GM18511 (cell line): ENCODE measurements at regions not wholly inside any gene's neighbourhood (a gene's known extent, or its start where the extent isn't known, plus 50 kb on each side); places are given as distances from the start of the nearest gene placed in this dataset.
A peak's percentile ranks its signal among the peaks of the same experiment; 100 is the strongest.
"Not testable (repeated sequence)": the region's sequence is repeated elsewhere in the genome, so short reads cannot be mapped to it uniquely, and the experiment has no call there.

Experiments
- ATAC-seq: cut with Tn5 transposase; IDR thresholded peaks from one replicate; pipeline ENCODE4 v1.9.1; 2021; ENCODE audit warnings: mild to moderate bottlenecking, moderate library complexity; ENCODE audit not compliant: unreplicated experiment

DNA sequence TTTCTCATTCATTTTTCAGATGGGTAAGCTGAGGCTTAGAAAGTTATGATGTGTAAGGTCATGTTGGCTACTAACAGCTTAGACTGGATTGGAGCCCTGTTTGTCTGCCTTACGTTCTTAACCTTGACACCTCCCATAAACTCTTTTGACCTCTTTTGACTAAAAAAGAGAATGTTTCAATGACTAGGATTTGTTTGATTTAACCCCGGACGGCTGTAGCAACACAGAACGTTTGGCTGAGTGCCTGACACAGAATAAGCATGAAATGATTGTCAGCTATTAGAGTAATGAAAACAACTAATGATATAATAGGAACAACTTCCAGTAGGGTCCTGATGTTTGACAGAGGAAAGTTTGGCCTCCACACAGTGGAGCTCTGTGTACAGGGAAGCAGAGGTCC, 83.3 kb upstream of the PDZD8 start:
- ATAC-seq, result no peak

DNA sequence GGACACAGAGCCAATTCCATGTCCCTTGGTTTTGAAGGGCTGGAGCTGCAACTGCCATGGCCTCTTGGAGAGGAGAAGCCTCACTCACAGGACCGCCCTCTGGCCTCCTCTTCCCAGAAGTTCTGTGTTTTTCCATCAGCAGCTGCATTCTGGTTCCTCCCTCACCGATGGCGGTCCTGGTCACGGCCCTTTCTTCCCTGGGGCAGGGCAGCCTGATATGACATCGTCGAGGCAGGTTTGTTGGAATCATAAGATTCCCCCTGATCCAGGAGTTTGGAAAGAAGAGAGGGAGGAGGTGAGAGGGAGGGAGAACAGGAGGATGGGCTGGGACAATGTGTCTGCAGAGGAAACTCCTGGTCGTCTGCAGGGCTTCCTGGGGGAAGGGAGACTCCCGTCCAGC, 82.7 kb upstream of the PDZD8 start:
- ATAC-seq, result no peak

- ATAC-seq, result no peak
Observed at GRCh38 chr10:117457071-117457810, 82.0 kb upstream of the PDZD8 start.

- ATAC-seq, result no peak
Observed at GRCh38 chr10:117455346-117455745, 80.1 kb upstream of the PDZD8 start.

GRCh38 chr10:117454502-117454901, 79.3 kb upstream of the PDZD8 start:
- ATAC-seq, result no peak

DNA sequence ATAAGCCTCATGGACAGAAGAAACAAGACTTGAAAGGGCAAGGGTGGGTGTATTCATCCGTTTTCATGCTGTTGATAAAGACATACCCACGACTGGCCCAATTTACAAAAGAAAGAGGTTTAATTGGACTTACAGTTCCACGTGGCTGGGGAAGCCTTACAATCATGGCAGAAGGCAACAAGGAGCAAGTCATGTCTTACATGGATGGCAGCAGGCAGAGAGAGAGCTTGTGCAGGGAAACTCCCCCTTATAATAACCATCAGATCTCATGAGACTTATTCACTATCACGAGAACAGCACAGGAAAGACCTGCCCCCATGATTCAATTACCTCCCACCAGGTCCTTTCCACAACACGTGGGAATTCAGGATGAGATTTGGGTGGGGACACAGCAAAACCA, 78.2 kb upstream of the PDZD8 start:
- not testable (repeated sequence) for ATAC-seq

- no peak for ATAC-seq
Observed at GRCh38 chr10:117450940-117451339, 75.7 kb upstream of the PDZD8 start.

GRCh38 chr10:117449636-117450035, 74.4 kb upstream of the PDZD8 start:
- no peak for ATAC-seq

- no peak for ATAC-seq
Observed at GRCh38 chr10:117448802-117449201, 73.6 kb upstream of the PDZD8 start.

- ATAC-seq, result no peak
Observed at GRCh38 chr10:117445992-117446391, 70.8 kb upstream of the PDZD8 start.

DNA sequence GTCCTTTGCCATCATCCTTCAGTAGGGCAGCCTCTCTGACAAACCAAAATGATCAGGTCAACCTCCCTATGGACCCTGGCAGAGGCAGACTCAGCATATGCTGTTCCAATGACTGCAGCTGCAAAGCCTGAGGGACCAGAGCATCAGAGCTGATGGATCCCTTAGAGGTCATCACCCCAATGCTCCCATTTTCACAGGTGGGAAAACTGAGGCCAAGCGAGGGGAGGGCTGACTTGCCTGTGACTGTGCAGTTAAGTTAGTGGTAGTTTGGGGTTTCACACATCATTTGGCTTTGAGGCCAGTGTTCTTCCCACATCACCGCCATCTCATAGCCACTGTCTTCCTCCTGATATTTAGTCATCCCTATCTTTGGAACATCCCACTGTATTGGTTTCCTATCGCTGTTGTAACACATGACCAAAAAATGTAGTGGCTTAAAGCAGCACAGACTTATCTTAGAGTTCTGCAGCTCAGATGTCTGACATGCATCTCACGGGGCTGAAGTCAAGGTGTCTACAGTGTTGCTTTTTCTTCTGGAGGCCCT, 69.3 kb upstream of the PDZD8 start:
- ATAC-seq, result no peak

- ATAC-seq, result no peak
Observed at GRCh38 chr10:117443686-117444041, 68.4 kb upstream of the PDZD8 start.

GRCh38 chr10:117442944-117443685, 67.9 kb upstream of the PDZD8 start:
- ATAC-seq, result peak; percentile 70

DNA sequence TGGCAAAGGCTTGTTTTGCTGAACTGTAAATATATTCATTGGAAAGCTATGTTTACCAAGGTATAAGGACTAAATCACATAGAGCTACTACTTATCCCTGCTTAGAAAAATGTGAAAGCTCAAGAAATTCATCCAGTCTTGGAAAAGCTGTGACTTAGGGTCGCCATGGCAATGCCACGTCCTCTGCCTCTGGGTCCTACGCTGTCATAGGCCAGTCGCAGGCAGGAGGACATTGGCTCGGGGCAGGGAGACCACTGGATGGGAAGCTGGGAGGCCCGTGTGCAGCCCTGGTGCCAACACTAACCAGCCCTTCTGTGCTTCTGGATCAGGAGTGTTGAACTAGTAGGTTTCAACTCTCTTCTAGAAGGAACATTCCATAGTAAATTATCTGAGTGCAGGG, 67.3 kb upstream of the PDZD8 start:
- ATAC-seq, result peak; percentile 28

DNA sequence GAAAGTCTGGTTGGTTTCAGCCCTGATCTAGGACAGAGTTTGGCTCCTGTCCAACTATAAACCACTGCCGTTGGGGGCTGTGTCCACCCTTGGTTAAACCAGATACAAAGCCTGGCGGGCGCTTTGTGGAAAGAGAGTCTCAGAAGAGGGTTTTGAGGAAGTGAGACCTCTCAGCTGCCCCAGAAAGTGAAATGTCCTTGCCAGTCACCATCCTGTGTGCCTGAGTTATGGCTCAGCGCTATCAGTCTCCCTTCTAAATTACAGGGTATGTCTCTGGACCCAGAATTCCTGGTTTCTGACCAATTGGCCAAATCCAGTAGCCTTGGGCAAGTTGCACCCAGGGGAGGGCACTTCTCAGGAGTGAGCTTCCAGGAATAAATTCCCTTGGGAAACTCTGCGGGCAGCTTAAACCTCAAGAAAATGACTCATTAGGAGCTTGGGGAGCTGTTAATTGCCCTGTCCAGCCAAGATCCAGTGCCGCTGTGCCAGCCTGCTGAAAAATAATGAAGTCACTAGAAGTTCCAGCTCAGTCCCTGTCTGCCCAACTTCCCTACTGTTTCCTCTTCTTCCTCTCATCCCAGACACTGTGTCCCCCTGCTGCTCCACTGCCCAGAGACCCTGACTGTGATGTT, 66.7 kb upstream of the PDZD8 start:
- peak; percentile 82 for ATAC-seq

DNA sequence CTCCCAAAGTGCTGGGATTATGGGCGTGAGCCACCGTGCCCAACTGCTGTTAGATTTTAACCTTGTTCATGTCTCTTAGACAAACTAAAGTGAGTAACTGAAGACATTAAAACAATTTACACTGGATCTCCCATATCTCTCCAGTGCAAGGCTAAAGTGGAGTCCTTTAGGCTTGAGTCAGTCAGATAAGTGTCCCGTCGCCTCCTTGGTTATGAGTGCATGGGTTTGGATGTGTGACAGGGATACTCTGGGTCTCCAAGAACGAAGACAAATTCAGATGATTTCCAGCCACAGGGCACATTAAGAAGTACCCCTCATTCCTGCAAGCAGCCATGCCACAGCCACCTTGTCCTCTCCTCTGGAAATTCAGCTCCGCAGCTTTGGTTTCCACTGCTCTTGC, 66.1 kb upstream of the PDZD8 start:
- no peak for ATAC-seq

GRCh38 chr10:117439243-117439912, 64.1 kb upstream of the PDZD8 start:
- ATAC-seq, result no peak

DNA sequence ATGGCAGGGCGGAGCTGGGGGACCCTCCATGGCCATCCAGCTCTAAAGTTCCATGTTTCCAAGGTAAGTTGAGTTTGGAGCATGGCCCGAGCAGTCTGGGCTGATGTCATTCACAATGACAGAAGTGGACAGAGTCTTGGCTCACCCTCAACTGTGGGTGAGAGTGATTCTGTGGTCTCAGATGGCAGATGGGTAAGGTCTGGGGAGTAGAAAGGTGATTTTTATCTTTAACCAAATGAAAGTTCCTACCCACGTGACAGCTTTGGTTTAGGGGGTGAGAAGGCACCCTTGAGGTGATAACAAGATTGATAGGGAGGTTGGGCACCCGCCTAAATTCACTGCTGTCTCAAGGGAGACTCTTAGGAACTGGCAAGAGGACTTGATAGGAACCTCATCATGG, 57.6 kb upstream of the PDZD8 start:
- peak; percentile 74 for ATAC-seq

- ATAC-seq, result no peak
Observed at GRCh38 chr10:117431160-117431559, 55.9 kb upstream of the PDZD8 start.

DNA sequence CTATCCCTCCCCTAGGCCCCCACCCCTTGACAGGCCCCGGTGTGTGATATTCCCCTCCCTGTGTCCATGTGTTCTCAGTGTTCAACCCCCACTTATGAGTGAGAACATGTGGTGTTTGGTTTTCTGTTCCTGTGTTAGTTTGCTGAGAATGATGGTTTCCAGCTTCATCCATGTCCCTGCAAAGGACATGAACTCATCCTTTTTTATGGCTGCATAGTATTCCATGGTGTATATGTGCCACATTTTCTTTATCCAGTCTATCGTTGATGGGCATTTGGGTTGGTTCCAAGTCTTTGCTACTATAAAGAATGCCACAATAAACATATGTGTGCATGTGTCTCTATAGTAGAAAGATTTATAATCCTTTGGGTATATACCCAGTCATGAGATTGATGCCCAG, 55.3 kb upstream of the PDZD8 start:
- not testable (repeated sequence) for ATAC-seq

GRCh38 chr10:117429643-117430265, 54.5 kb upstream of the PDZD8 start:
- no peak for ATAC-seq
